K562 (cell line): ENCODE measurements at regions not wholly inside any gene's neighbourhood (a gene's known extent, or its start where the extent isn't known, plus 50 kb on each side); places are given as distances from the start of the nearest gene placed in this dataset.

Experiments used
- ATAC-seq: fragments of 200-7000 bp; cut with Tn5 transposase; 3 replicates; pipeline ENCODE4 v1.9.1; 2020; ENCODE audit warnings: moderate library complexity
- BruUV-seq: library from RNA; stranded (reverse); fragments of 400-500 nt; replicated peaks from 2 replicates; lab custom pipeline; 2021; lab: Mats Ljungman, UMichigan
- CTCF ChIA-PET: fragments of 300-600 bp; formaldehyde crosslinking; extraction: SDS; loops from one replicate; lab custom pipeline; 2021; ENCODE audit warnings: low intra/inter-chr PET ratio; lab: Yijun Ruan, JAX
- POLR2A ChIA-PET: fragments of 300-600, 350-650 bp; sonication (Branson Sonifier 250); formaldehyde crosslinking; extraction: SDS; loops from one replicate; lab custom pipeline; 2021; ENCODE audit warnings: antibody characterized with exemption, inconsistent platforms; lab: Yijun Ruan, JAX
- DNase-seq, 4 experiments: peaks; one replicate each; pipeline versions ENCODE4 v3.0.0 to v3.0.0-alpha.2; 2011 to 2018; ENCODE audit warnings: low spot score in 3 of 4, mixed read lengths in 3 of 4; ENCODE audit errors: extremely low read depth in 1 of 4
- FAIRE-seq: peaks from 2 replicates; lab custom pipeline; 2011; peaks lifted over from hg19 to GRCh38; lab: Jason Lieb, UNC
- H2AFZ ChIP-seq: 2 replicates; pipeline ENCODE4 v1.6.0; 2011; ENCODE audit warnings: low read depth, low read length, control low read depth, inconsistent platforms
- H3K27ac ChIP-seq: fragments of 200-600 bp; 3 replicates; pipeline ENCODE4 v1.8.0; 2011; ENCODE audit warnings: low read depth, mild to moderate bottlenecking, control low read depth, inconsistent platforms, low read length, moderate library complexity, mixed read lengths; ENCODE audit errors: extremely low read depth
- H3K27me3 ChIP-seq, 2 experiments: fragments of 300-600 bp in 1 of 2; 2 replicates in 1 of 2; 3 replicates in 1 of 2; pipeline versions ENCODE4 v1.6.0 to v1.8.0; 2011; ENCODE audit warnings: inconsistent platforms in 2 of 2, low read length in 2 of 2, mild to moderate bottlenecking in 1 of 2, mixed read lengths in 1 of 2, moderate library complexity in 1 of 2; ENCODE audit not compliant: control insufficient read depth in 2 of 2, insufficient read depth in 2 of 2
- H3K36me3 ChIP-seq: fragments of 300-600 bp; 3 replicates; pipeline ENCODE4 v1.8.0; 2011; ENCODE audit warnings: mild to moderate bottlenecking, low read length, inconsistent platforms; ENCODE audit not compliant: control insufficient read depth, insufficient read depth
- H3K4me1 ChIP-seq, 2 experiments: fragments of 200-600 bp in 1 of 2; replicated peaks in 1 of 2; 2 replicates in 1 of 2; 3 replicates in 1 of 2; pipeline versions ENCODE4 v1.5.1 to v1.8.0; 2011; ENCODE audit warnings: inconsistent platforms in 2 of 2, low read length in 2 of 2, mild to moderate bottlenecking in 1 of 2, mixed read lengths in 1 of 2, moderate library complexity in 1 of 2; ENCODE audit not compliant: control insufficient read depth in 2 of 2, insufficient read depth in 2 of 2
- H3K4me2 ChIP-seq: 2 replicates; pipeline ENCODE4 v1.6.1; 2011; ENCODE audit warnings: low read length, control low read depth, inconsistent platforms, mixed read lengths; ENCODE audit not compliant: insufficient read depth
- H3K4me3 ChIP-seq: fragments of 200-600 bp; sonication (generic), shearing (Covaris generic); 2 replicates; pipeline ENCODE4 v1.5.1; 2016; ENCODE audit warnings: control low read depth, inconsistent platforms
- H3K79me2 ChIP-seq: fragments of 200-600 bp; 3 replicates; pipeline ENCODE4 v1.8.0; 2011; ENCODE audit warnings: low read length, inconsistent platforms; ENCODE audit not compliant: control insufficient read depth, insufficient read depth
- H3K9ac ChIP-seq, 2 experiments: 2 replicates each; pipeline versions ENCODE4 v1.6.0 to v1.6.1; 2011; ENCODE audit warnings: low read depth in 2 of 2, low read length in 2 of 2, control low read depth in 1 of 2, inconsistent platforms in 1 of 2, mild to moderate bottlenecking in 1 of 2, mixed read lengths in 1 of 2; ENCODE audit not compliant: insufficient read depth in 1 of 2
- H3K9me1 ChIP-seq: one replicate; pipeline ENCODE4 v1.6.0; 2011; ENCODE audit warnings: inconsistent platforms, mild to moderate bottlenecking, low read length, moderate library complexity; ENCODE audit not compliant: control insufficient read depth, insufficient read depth
- H3K9me3 ChIP-seq: replicated peaks from 2 replicates; pipeline ENCODE4 v1.5.1; 2011; ENCODE audit warnings: low read depth, low read length, inconsistent platforms; ENCODE audit not compliant: control insufficient read depth, insufficient read depth
- H4K20me1 ChIP-seq: replicated peaks from 2 replicates; pipeline ENCODE4 v1.6.1; 2011; ENCODE audit warnings: low read length, inconsistent platforms, mixed read lengths; ENCODE audit not compliant: control insufficient read depth, insufficient read depth
- ARNT ChIP-seq, 2 experiments: fragments of 450-650 bp; IDR thresholded peaks; 2 replicates each; pipeline ENCODE4 v1.6.1; 2016; ENCODE audit warnings: mild to moderate bottlenecking in 1 of 2
- CBFA2T2 ChIP-seq: fragments of 450-650 bp; conservative IDR thresholded peaks from 2 replicates; pipeline ENCODE4 v1.6.1; 2017; ENCODE audit warnings: mild to moderate bottlenecking
- ELF1 ChIP-seq: fragments of 200-800 bp; sonication (Bioruptor generic); IDR thresholded peaks from 2 replicates; pipeline ENCODE4 v1.6.1; 2016; ENCODE audit warnings: missing genetic modification characterization, missing compliant biosample characterization
- FOXM1 ChIP-seq, 2 experiments: fragments of 450-650 bp in 1 of 2; sonication (generic) in 1 of 2; formaldehyde crosslinking in 1 of 2; IDR thresholded peaks; 2 replicates each; pipeline versions ENCODE4 v1.6.1 to v1.9.0; 2017 to 2022; ENCODE audit warnings: low read depth in 2 of 2, mild to moderate bottlenecking in 2 of 2, missing genetic modification reagents in 1 of 2, moderate library complexity in 1 of 2
- ILF3 ChIP-seq: fragments of 450-650 bp; IDR thresholded peaks from 2 replicates; pipeline ENCODE4 v1.6.1; 2018; ENCODE audit warnings: antibody characterized with exemption, mild to moderate bottlenecking, moderate library complexity, borderline replicate concordance
- KLF10 ChIP-seq: fragments of 250-450 bp; sonication (Bioruptor Pico); IDR thresholded peaks from 2 replicates; pipeline ENCODE4 v1.6.1; 2021; ENCODE audit warnings: matching md5 sums
- MCM5 ChIP-seq: fragments of 450-650 bp; IDR thresholded peaks from 2 replicates; pipeline ENCODE4 v1.6.1; 2016; ENCODE audit warnings: low read depth
- MCM7 ChIP-seq, 2 experiments: fragments of 450-650 bp; IDR thresholded peaks; 2 replicates each; pipeline ENCODE4 v1.6.1; 2016 to 2018
- PREB ChIP-seq: sonication (generic); formaldehyde crosslinking; IDR thresholded peaks from 2 replicates; pipeline ENCODE4 v1.8.1; 2023; ENCODE audit warnings: mild to moderate bottlenecking, missing genetic modification reagents
- RHOXF2B ChIP-seq: fragments of 250-450 bp; sonication (Bioruptor Pico); conservative IDR thresholded peaks from 2 replicates; pipeline ENCODE4 v1.5.1; 2021
- SAFB2 ChIP-seq: fragments of 200-400 bp; formaldehyde crosslinking; IDR thresholded peaks from 2 replicates; pipeline ENCODE4 v1.6.1; 2018; ENCODE audit warnings: borderline replicate concordance, low read length, low read depth, moderate library complexity; ENCODE audit not compliant: severe bottlenecking
- ZBTB43 ChIP-seq: sonication (generic); formaldehyde crosslinking; IDR thresholded peaks from 2 replicates; pipeline ENCODE4 v1.8.0; 2023; ENCODE audit warnings: mild to moderate bottlenecking, missing genetic modification reagents
- ZNF140 ChIP-seq: fragments of 250-450 bp; sonication (Bioruptor Pico); IDR thresholded peaks from 2 replicates; pipeline ENCODE4 v1.8.0; 2021; ENCODE audit warnings: moderate library complexity, mild to moderate bottlenecking, inconsistent platforms
- WGBS: fragments of 100-300 bp; shearing (Covaris generic); methylation state at CpG from one replicate; pipeline ENCODE4 v1.1.6; 2016; ENCODE audit warnings: low coverage, mixed read lengths; ENCODE audit not compliant: insufficient coverage; ENCODE audit errors: missing lambda C conversion rate; 5-methylcytosine and 5-hydroxymethylcytosine counted together
- in situ Hi-C: fragments of 300-500 bp; cut with MboI; formaldehyde crosslinking; loops from 4 replicates; pipeline ENCODE4 v1.15.0; 2018; ENCODE audit warnings: inconsistent platforms, mixed read lengths
- intact Hi-C: fragments of 100-400 bp; cut with micrococcal nuclease; formaldehyde crosslinking; loops from 2 replicates; pipeline ENCODE4 v1.14.2; 2022

GRCh38 chr21:25039461-25040380 lies 567.6 kb downstream of the MRPL39 start:
- Histone ChIP-seq H3K9me3 (no peaks in the 10 kb centered on the region), H3K9me1 (no peaks in the 10 kb centered on the region), H3K27me3 (no peaks in the 10 kb centered on the region), H3K4me2 (no peak overlapping the region), H2AFZ (no peak overlapping the region), H3K79me2 (no peaks in the 10 kb centered on the region), H4K20me1 (no peaks in the 10 kb centered on the region), H3K4me1 (no peaks in the 10 kb centered on the region), H3K27ac (no peak overlapping the region), H3K9ac (no peak overlapping the region), H3K4me3 (no peak overlapping the region), H3K36me3 (no peaks in the 10 kb centered on the region)
- in situ Hi-C loops, result no loop called here
- ChIA-PET POLR2A (no interaction called here), CTCF (no interaction called here)
- 0% methylated on average over 5 of the region's 5 CpGs for WGBS
- DNase-seq, result peak in 1 of 4 experiments; percentile 1
- no TSS peak for BruUV-seq
- no peak for FAIRE-seq
- no peak for ATAC-seq
- intact Hi-C loops, result no loop called here
- TF ChIP-seq RHOXF2B (no peak), KLF10 (no peak), PREB (CRISPR knock-in tag) (no peak), ARNT (IDR thresholded peaks at IDR 0.05) (no peak), ILF3 (no peak), FOXM1 (IDR thresholded peaks at IDR 0.05; ENCODE audit: low read depth) (no peak), FOXM1 (CRISPR knock-in tag; IDR thresholded peaks at IDR 0.05; ENCODE audit: low read depth) (no peak), SAFB2 (no peak), CBFA2T2 (no peak), ZBTB43 (CRISPR knock-in tag) (no peak), MCM5 (no peak), ELF1 (tag) (no peak), MCM7 (IDR thresholded peaks at IDR 0.05) (no peak), ZNF140 (CRISPR knock-in tag) (no peak)
